T-helper 17 cell (primary cell): ENCODE measurements at regions not wholly inside any gene's neighbourhood (a gene's known extent, or its start where the extent isn't known, plus 50 kb on each side); places are given as distances from the start of the nearest gene placed in this dataset.
"Not testable (repeated sequence)": the region's sequence is repeated elsewhere in the genome, so short reads cannot be mapped to it uniquely, and the experiment has no call there.

Experiments
- ATAC-seq: fragments of 150-1000 bp; cut with Tn5 transposase; 2 replicates; pipeline ENCODE4 v1.10.0; 2021; ENCODE audit warnings: mild to moderate bottlenecking, moderate library complexity
- DNase-seq, 3 donors: peaks; one replicate each; pipeline versions ENCODE4 v3.0.0 to v3.0.0-alpha.2; 2020 to 2021
- H3K9me3 ChIP-seq: one replicate; pipeline ENCODE4 v1.7.0; 2013; ENCODE audit warnings: low read length, mild to moderate bottlenecking; ENCODE audit not compliant: control insufficient read depth, poor library complexity, severe bottlenecking
- H3K27ac Mint-ChIP-seq: one replicate; pipeline ENCODE4 v1.8.0; 2022; ENCODE audit warnings: mild to moderate bottlenecking, moderate library complexity, mixed read lengths
- H3K27me3 Mint-ChIP-seq: one replicate; pipeline ENCODE4 v1.8.0; 2022; ENCODE audit warnings: mixed read lengths
- H3K36me3 Mint-ChIP-seq: one replicate; pipeline ENCODE4 v1.8.0; 2022; ENCODE audit warnings: low read depth, mixed read lengths
- H3K4me1 Mint-ChIP-seq: one replicate; pipeline ENCODE4 v1.8.0; 2022; ENCODE audit warnings: mild to moderate bottlenecking, mixed read lengths
- H3K4me3 Mint-ChIP-seq: one replicate; pipeline ENCODE4 v1.8.0; 2022; ENCODE audit warnings: mild to moderate bottlenecking, moderate library complexity, mixed read lengths

DNA sequence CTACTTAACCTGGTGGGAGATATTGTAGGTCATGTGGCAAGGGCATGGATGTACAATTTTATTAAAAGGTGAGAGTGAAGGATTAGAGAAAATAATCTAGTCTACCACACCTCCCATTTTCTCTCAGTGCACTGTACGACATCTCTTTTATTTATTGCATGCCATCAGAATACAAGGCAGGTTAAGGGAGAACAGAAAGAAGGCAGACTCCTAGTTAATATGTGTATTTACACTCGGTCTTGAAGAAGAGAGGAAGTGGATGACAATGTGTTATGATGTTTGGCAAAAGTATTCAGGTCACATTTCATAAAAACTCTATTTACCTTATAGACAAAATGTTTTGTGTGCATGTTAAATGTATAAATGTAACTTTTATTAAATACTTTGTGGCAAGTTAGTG lies 306.1 kb downstream of the CTH start:
- ATAC-seq (no peak), DNase-seq (no peak)
- no peaks in the 10 kb centered on the region for H3K27me3 Mint-ChIP-seq
- no peaks in the 10 kb centered on the region for H3K36me3 Mint-ChIP-seq
- H3K27ac Mint-ChIP-seq, result no peak overlapping the region
- no peak overlapping the region for H3K4me3 Mint-ChIP-seq
- H3K9me3 ChIP-seq, result peaks cover 3% of the 10 kb centered on the region
- H3K4me1 Mint-ChIP-seq, result no peaks in the 10 kb centered on the region

GRCh38 chr1:70717656-70718055 lies 306.6 kb downstream of the CTH start:
- Mint-ChIP-seq H3K27me3 (no peaks in the 10 kb centered on the region), H3K4me1 (no peaks in the 10 kb centered on the region), H3K4me3 (no peak overlapping the region), H3K27ac (no peak overlapping the region), H3K36me3 (no peaks in the 10 kb centered on the region)
- no peak for DNase-seq
- no peak for ATAC-seq
- H3K9me3 ChIP-seq, result peaks cover 3% of the 10 kb centered on the region

DNA sequence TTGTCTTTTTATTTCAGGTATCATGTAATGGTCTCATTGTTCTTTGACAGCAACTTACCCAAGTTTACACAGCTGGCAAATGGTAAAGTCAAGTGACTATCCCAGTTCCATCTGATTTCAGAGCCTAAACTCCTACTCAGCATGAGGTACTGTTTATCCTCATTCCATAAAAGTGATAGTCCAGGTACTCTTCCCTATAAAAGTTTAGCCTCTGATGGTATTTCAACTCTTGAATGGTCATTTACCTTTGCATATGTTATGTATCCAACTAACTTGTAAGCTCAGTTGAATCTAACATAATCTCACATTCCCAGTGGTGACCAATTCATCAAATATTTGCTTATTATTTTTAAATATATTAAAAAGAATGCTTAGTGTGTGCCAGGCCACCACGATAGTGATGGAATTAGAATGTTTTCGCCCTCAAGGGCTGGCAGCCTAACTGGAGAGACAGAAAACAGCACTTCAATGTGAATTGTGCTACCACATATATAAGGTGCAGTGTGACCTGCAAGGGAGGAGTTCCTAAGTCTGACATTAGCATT lies 307.1 kb downstream of the CTH start:
- no peak overlapping the region for H3K4me3 Mint-ChIP-seq
- DNase-seq, result no peak
- peaks cover 3% of the 10 kb centered on the region for H3K9me3 ChIP-seq
- H3K27ac Mint-ChIP-seq, result no peak overlapping the region
- no peak for ATAC-seq
- H3K36me3 Mint-ChIP-seq, result no peaks in the 10 kb centered on the region
- H3K4me1 Mint-ChIP-seq, result no peaks in the 10 kb centered on the region
- H3K27me3 Mint-ChIP-seq, result no peaks in the 10 kb centered on the region

GRCh38 chr1:70719154-70719553 lies 308.1 kb downstream of the CTH start:
- H3K4me1 Mint-ChIP-seq, result no peaks in the 10 kb centered on the region

DNA sequence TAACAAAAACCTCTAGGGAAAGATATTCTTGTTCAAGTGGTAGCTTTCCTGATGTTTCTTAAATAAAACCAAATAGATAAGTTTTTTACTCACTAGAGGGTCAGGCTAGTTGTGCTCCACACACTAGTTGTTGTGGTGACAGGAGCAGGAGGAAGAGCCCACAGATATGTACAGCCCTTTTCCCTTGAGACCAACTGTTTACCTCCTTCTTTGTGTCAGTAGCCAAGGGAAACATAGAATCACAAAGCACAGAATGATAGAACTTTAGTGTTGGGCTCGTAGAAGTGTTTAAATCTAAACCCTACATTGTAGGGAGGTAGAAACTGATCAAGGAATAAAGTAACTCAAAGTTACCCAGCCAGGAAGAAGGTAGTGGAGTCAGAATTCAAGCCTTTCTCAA lies 309.0 kb downstream of the CTH start:
- Mint-ChIP-seq H3K27me3 (no peaks in the 10 kb centered on the region), H3K36me3 (no peaks in the 10 kb centered on the region), H3K4me1 (no peaks in the 10 kb centered on the region), H3K4me3 (no peak overlapping the region), H3K27ac (no peak overlapping the region)
- no peaks in the 10 kb centered on the region for H3K9me3 ChIP-seq
- ATAC-seq (no peak), DNase-seq (no peak)

More at GRCh38 chr1:70719154-70719553, 308.1 kb downstream of the CTH start:
- H3K9me3 ChIP-seq, result peaks cover 3% of the 10 kb centered on the region
- no peak overlapping the region for H3K27ac Mint-ChIP-seq
- ATAC-seq, result no peak
- no peaks in the 10 kb centered on the region for H3K27me3 Mint-ChIP-seq
- H3K4me3 Mint-ChIP-seq, result no peak overlapping the region
- H3K36me3 Mint-ChIP-seq, result no peaks in the 10 kb centered on the region
- DNase-seq, result no peak

DNA sequence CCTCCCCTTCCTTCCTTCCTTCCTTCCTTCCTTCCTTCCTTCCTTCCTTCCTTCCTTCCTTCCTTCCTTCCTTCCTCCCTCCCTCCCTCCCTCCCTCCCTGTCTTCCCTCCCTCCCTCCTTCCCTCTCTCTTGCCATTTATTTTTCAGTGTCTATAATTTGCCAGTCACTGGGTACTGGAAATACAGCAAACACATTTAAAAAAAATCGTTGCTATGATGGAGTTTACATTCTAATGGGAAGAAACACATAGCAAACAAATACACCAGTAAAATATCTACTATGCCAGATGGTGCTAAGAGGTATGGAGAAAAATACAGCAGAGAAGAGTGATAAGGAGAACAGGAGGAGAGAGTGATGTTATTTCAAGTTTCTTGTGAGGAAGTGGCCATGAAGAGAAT lies 309.5 kb downstream of the CTH start:
- Mint-ChIP-seq H3K4me3 (no peak overlapping the region), H3K4me1 (no peaks in the 10 kb centered on the region), H3K27ac (no peak overlapping the region), H3K27me3 (no peaks in the 10 kb centered on the region), H3K36me3 (no peaks in the 10 kb centered on the region)
- DNase-seq, result no peak
- H3K9me3 ChIP-seq, result no peaks in the 10 kb centered on the region
- no peak for ATAC-seq

GRCh38 chr1:70727886-70728489 lies 316.9 kb downstream of the CTH start:
- no peaks in the 10 kb centered on the region for H3K9me3 ChIP-seq
- Mint-ChIP-seq H3K4me3 (no peak overlapping the region), H3K27ac (no peak overlapping the region), H3K27me3 (no peaks in the 10 kb centered on the region), H3K36me3 (no peaks in the 10 kb centered on the region), H3K4me1 (no peaks in the 10 kb centered on the region)
- ATAC-seq (no peak), DNase-seq (no peak)

DNA sequence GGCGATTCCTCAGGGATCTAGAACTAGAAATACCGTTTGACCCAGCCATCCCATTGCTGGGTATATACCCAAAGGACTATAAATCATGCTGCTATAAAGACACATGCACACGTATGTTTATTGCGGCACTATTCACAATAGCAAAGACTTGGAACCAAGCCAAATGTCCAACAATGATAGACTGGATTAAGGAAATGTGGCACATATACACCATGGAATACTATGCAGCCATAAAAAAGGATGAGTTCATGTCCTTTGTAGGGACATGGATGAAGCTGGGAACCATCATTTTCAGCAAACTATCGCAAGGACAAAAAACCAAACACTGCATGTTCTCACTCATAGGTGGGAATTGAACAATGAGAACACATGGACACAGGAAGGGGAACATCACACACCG lies 311.1 kb downstream of the PTGER3 start:
- not testable (repeated sequence) for H3K36me3 Mint-ChIP-seq, H3K4me3 Mint-ChIP-seq, DNase-seq, H3K9me3 ChIP-seq, H3K4me1 Mint-ChIP-seq, H3K27me3 Mint-ChIP-seq, ATAC-seq, H3K27ac Mint-ChIP-seq

DNA sequence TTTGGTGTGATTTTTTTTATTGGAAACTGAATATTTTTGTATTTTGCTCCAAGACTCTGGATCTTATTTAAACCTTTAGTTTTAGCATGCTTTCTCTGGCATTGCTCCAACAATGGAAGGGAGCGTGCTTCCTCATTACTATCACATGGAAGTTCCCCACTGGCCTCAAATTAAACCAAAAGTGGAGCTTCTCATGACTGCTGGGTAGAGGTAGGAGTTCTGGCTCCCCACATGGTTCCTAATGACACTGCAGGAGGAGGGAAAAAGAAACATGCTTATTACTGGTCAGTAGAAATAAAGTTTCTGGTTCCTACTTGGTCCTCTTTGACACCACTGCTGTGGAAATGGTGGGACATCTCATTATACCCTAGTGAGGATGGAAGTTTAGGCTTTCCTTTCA lies 310.5 kb downstream of the PTGER3 start:
- Mint-ChIP-seq H3K4me3 (no peak overlapping the region), H3K27ac (no peak overlapping the region), H3K27me3 (no peaks in the 10 kb centered on the region), H3K4me1 (no peaks in the 10 kb centered on the region), H3K36me3 (no peaks in the 10 kb centered on the region)
- ATAC-seq (no peak), DNase-seq (no peak)
- no peaks in the 10 kb centered on the region for H3K9me3 ChIP-seq

DNA sequence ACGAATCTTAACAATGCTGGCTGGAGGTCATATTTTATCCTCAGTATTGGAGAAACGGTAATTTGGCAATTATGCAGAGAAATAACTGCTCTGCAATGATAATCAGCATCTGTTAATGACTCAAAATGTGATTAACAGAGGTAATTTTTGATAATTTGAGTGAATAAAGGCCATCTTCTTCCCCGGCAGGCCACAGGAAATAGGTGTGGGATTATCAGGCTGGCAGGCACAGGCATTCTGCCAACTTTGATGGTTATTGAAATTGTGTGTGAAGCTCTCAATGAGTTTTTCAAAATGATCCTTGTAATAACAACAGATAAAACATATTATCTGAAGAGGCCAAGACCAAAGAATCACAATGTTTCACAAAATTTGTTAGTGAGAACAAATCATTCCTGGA lies 309.0 kb downstream of the PTGER3 start:
- H3K36me3 Mint-ChIP-seq, result no peaks in the 10 kb centered on the region
- no peak overlapping the region for H3K27ac Mint-ChIP-seq
- DNase-seq (no peak), ATAC-seq (no peak)
- no peaks in the 10 kb centered on the region for H3K4me1 Mint-ChIP-seq
- H3K9me3 ChIP-seq, result no peaks in the 10 kb centered on the region
- no peak overlapping the region for H3K4me3 Mint-ChIP-seq
- H3K27me3 Mint-ChIP-seq, result no peaks in the 10 kb centered on the region

DNA sequence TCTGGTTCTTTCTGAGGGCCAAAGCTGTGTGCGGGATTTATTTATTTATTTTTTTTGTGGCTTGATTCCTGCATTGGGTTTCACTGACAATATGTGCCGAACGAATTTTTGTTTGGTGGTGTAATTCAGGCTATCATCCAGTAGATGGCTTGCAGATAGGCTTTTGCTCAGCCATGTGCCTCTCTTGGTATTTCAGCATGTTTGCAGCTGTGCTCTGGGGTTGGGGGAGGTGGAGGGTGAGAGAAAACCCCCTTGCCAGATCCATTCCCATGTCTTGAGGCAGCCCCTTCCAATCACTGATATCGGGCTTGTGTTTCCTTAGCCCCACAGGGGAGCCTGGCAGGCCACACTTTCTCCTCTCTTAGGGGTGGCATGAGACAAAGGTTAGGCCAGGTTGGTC lies 302.4 kb downstream of the PTGER3 start:
- ATAC-seq, result no peak
- no peaks in the 10 kb centered on the region for H3K36me3 Mint-ChIP-seq

GRCh38 chr1:70746062-70746461 lies 301.6 kb downstream of the PTGER3 start:
- ATAC-seq, DNase-seq, H3K4me3 Mint-ChIP-seq, H3K27ac Mint-ChIP-seq, H3K27me3 Mint-ChIP-seq, H3K4me1 Mint-ChIP-seq, H3K9me3 ChIP-seq, H3K36me3 Mint-ChIP-seq: not testable (repeated sequence)

More for the DNA sequence above, 302.4 kb downstream of the PTGER3 start:
- no peak for DNase-seq
- peaks cover 2% of the 10 kb centered on the region for H3K9me3 ChIP-seq
- no peak overlapping the region for H3K27ac Mint-ChIP-seq
- no peak overlapping the region for H3K4me3 Mint-ChIP-seq
- no peaks in the 10 kb centered on the region for H3K4me1 Mint-ChIP-seq
- no peaks in the 10 kb centered on the region for H3K27me3 Mint-ChIP-seq

GRCh38 chr1:70747123-70747522 lies 300.5 kb downstream of the PTGER3 start:
- H3K4me1 Mint-ChIP-seq, H3K27ac Mint-ChIP-seq, H3K27me3 Mint-ChIP-seq, ATAC-seq, DNase-seq, H3K9me3 ChIP-seq, H3K36me3 Mint-ChIP-seq, H3K4me3 Mint-ChIP-seq: not testable (repeated sequence)

DNA sequence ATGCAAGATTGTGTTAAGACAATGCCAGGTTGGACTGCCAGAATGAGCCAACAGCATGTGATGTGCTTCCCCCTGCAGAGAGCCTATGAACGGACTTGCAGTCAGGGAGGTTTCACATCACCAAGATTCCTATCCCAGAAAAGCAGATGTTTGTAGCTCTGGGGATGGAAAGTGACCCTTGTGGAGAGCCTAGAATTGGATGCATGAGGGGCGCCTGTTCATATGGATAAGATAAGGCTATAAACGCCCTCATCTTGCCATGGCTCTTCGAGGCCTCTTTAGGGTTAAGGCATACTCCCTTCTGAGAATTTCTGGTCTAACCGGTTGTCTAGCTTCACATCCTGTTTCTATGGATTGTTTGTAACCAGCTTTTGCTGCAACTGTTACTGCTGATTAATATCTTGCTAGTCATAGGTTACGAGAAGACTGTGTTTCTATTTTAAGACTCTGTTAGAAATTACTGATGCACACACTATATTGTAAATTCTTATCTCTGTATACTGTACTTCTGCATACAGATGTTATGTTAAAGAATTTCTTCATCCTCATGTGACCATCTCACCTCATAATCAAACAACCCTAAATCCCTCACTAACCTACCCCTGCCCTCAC lies 295.8 kb downstream of the PTGER3 start:
- H3K4me1 Mint-ChIP-seq, DNase-seq, H3K9me3 ChIP-seq, H3K4me3 Mint-ChIP-seq, H3K27me3 Mint-ChIP-seq, H3K36me3 Mint-ChIP-seq, H3K27ac Mint-ChIP-seq, ATAC-seq: not testable (repeated sequence)
